ENCODE measurements at regions not wholly inside any gene's neighbourhood (a gene's known extent, or its start where the extent isn't known, plus 50 kb on each side); places are given as distances from the start of the nearest gene placed in this dataset.

- TF ChIP-seq CTCF (IDR thresholded peaks at IDR 0.05) (no peak), POLR2A (IDR thresholded peaks at IDR 0.05) (no peak)
Observed at GRCh38 chr5:114581136-114581535, 219.3 kb downstream of the KCNN2 start.

All from breast epithelium (tissue), 3 donors.